ENCODE measurements at regions not wholly inside any gene's neighbourhood (a gene's known extent, or its start where the extent isn't known, plus 50 kb on each side); places are given as distances from the start of the nearest gene placed in this dataset.

DNA sequence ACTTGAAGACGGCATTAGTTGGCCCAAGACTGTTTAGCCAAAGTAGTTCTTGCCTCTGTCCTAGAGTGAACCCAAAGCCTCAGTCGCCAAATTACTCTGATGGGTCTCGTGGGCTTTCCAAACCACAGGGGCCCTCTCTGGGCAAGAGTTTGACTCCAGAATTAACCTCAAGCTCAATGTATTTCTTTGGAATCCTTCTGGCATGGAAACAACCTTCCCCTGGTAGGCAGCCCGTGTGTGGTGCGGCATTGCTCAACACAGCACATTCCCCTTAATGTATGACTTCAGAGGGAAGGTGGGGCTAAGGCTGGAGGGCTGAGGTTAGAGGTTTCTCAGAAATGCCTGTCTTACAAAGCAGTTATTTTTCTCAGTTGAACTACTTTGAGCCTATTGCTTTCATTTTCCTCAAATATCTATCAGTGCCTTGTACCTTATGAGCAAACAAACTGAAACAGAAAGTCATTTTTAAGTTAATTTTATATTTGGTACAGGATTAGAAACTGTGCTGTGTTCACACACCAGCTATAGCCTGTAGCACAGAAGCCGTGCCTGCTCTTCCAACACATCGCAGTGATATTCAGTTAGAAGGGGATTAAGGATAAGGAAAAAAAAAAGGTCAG is 123.9 kb upstream of the HAPLN1 start:
- Histone ChIP-seq H3K4me1 (ENCODE audit: low read length) (peaks cover 20% of the 10 kb centered on the region), H3K27me3 (replicated peaks; ENCODE audit: insufficient read depth, low read length) (no peaks in the 10 kb centered on the region), H3K4me3 (ENCODE audit: low read length) (peak overlapping the region; percentile 61), H3K9me3 (replicated peaks; ENCODE audit: insufficient read depth, low read length) (no peaks in the 10 kb centered on the region), H3K9ac (ENCODE audit: low read length) (peak overlapping the region; percentile 52), H2AFZ (ENCODE audit: low read length) (peak overlapping the region; percentile 88), H3K36me3 (replicated peaks; ENCODE audit: insufficient read depth, low read length) (no peaks in the 10 kb centered on the region), H3K79me2 (ENCODE audit: low read length) (no peaks in the 10 kb centered on the region), H3K27ac (ENCODE audit: low read length) (peak overlapping the region; percentile 89), H3F3A (ENCODE audit: insufficient read depth, low read length) (peaks cover 14% of the 10 kb centered on the region), H3K9me2 (replicated peaks; ENCODE audit: insufficient read depth, low read length) (no peaks in the 10 kb centered on the region), H4K20me1 (ENCODE audit: insufficient read depth, low read length) (no peaks in the 10 kb centered on the region), H3K4me2 (ENCODE audit: low read depth, low read length) (peak overlapping the region; percentile 85)
- no peak for TF ChIP-seq EZH2 (optimal IDR thresholded peaks at IDR 0.05; ENCODE audit: low read depth, low read length)
- TF ChIP-seq CTCF (IDR thresholded peaks at IDR 0.05; ENCODE audit: low read length) = no peak
- no peak for TF ChIP-seq EZH2phosphoT487 (IDR thresholded peaks at IDR 0.05; ENCODE audit: low read length)
- DNase-seq = peak; percentile 96

DNA sequence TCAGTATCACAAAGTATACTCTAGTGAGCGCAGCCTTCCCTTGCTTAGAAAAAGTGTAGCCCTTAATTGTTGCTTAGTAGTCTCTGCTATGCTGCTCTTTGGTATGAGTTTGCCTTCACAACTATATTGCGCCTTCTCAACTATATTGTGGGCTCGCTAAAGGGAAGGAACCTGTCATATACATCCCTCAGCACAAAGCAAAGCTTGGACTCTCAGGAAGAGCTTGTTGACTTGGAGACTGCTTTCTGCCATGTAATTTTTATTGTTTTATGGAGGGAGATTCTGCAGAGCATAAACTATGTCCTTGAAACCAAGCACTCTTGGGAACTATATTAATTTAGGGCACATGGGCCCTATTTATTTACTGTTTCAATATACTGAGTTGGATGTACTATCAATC is 119.1 kb upstream of the HAPLN1 start:
- no peaks in the 10 kb centered on the region for H3K9me2 ChIP-seq (replicated peaks; ENCODE audit: insufficient read depth, low read length)
- H3K27ac ChIP-seq (ENCODE audit: low read length) = no peak overlapping the region
- DNase-seq = no peak
- H2AFZ ChIP-seq (ENCODE audit: low read length) = no peak overlapping the region
- H3K9ac ChIP-seq (ENCODE audit: low read length) = no peak overlapping the region
- H3K4me2 ChIP-seq (ENCODE audit: low read depth, low read length) = no peak overlapping the region
- no peaks in the 10 kb centered on the region for H3K9me3 ChIP-seq (replicated peaks; ENCODE audit: insufficient read depth, low read length)
- peaks cover 9% of the 10 kb centered on the region for H3F3A ChIP-seq (ENCODE audit: insufficient read depth, low read length)
- H3K4me3 ChIP-seq (ENCODE audit: low read length) = no peak overlapping the region
- no peaks in the 10 kb centered on the region for H4K20me1 ChIP-seq (ENCODE audit: insufficient read depth, low read length)
- H3K79me2 ChIP-seq (ENCODE audit: low read length) = no peaks in the 10 kb centered on the region
- TF ChIP-seq EZH2phosphoT487 (IDR thresholded peaks at IDR 0.05; ENCODE audit: low read length) (no peak), EZH2 (optimal IDR thresholded peaks at IDR 0.05; ENCODE audit: low read depth, low read length) (no peak), CTCF (IDR thresholded peaks at IDR 0.05; ENCODE audit: low read length) (no peak)
- H3K27me3 ChIP-seq (replicated peaks; ENCODE audit: insufficient read depth, low read length) = no peaks in the 10 kb centered on the region
- H3K4me1 ChIP-seq (ENCODE audit: low read length) = peaks cover 7% of the 10 kb centered on the region
- no peaks in the 10 kb centered on the region for H3K36me3 ChIP-seq (replicated peaks; ENCODE audit: insufficient read depth, low read length)

DNA sequence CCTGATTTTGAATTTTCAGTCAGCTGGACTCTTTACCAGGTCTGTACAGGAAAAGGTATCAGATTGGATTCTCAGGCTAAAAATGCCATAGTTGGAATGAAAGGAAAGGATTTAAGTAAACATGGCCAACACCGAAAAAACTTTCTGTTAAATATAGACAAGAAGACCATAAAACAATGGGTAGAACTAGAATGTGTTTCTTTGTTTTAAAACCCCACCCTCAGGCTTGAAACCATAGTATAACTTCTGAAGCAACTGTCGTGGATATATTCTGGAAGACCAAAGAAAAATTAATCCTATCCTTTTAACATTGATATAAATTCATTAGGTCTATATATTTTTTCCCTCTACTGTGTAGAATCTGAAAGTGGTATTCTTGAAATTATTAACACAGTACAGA is 118.6 kb upstream of the HAPLN1 start:
- no peaks in the 10 kb centered on the region for H3K9me2 ChIP-seq (replicated peaks; ENCODE audit: insufficient read depth, low read length)
- H3K4me3 ChIP-seq (ENCODE audit: low read length) = no peak overlapping the region
- H3K4me1 ChIP-seq (ENCODE audit: low read length) = peaks cover 6% of the 10 kb centered on the region
- no peaks in the 10 kb centered on the region for H3K79me2 ChIP-seq (ENCODE audit: low read length)
- H2AFZ ChIP-seq (ENCODE audit: low read length) = no peak overlapping the region
- H3K27me3 ChIP-seq (replicated peaks; ENCODE audit: insufficient read depth, low read length) = no peaks in the 10 kb centered on the region
- H3K9ac ChIP-seq (ENCODE audit: low read length) = no peak overlapping the region
- TF ChIP-seq EZH2 (optimal IDR thresholded peaks at IDR 0.05; ENCODE audit: low read depth, low read length) = no peak
- no peak for TF ChIP-seq EZH2phosphoT487 (IDR thresholded peaks at IDR 0.05; ENCODE audit: low read length)
- no peak for TF ChIP-seq CTCF (IDR thresholded peaks at IDR 0.05; ENCODE audit: low read length)
- H3K27ac ChIP-seq (ENCODE audit: low read length) = no peak overlapping the region
- no peaks in the 10 kb centered on the region for H4K20me1 ChIP-seq (ENCODE audit: insufficient read depth, low read length)
- no peaks in the 10 kb centered on the region for H3K36me3 ChIP-seq (replicated peaks; ENCODE audit: insufficient read depth, low read length)
- DNase-seq = no peak
- H3F3A ChIP-seq (ENCODE audit: insufficient read depth, low read length) = peaks cover 5% of the 10 kb centered on the region
- H3K4me2 ChIP-seq (ENCODE audit: low read depth, low read length) = 0 out of 2 replicates have a peak overlapping the region, but pooled peaks have one; percentile 7
- H3K9me3 ChIP-seq (replicated peaks; ENCODE audit: insufficient read depth, low read length) = no peaks in the 10 kb centered on the region
